IMR-90 (cell line): ENCODE measurements at regions not wholly inside any gene's neighbourhood (a gene's known extent, or its start where the extent isn't known, plus 50 kb on each side); places are given as distances from the start of the nearest gene placed in this dataset.

Experiments
- ATAC-seq: fragments of 200-7000 bp; cut with Tn5 transposase; 2 replicates; pipeline ENCODE4 v1.9.1; 2020; ENCODE audit warnings: low read depth, mild to moderate bottlenecking, moderate library complexity
- BruUV-seq: library from RNA; stranded (reverse); fragments of 400-500 nt; replicated peaks from 2 replicates; lab custom pipeline; 2021; lab: Mats Ljungman, UMichigan
- CTCF ChIA-PET: fragments of 300-600 bp; formaldehyde crosslinking; extraction: SDS; loops from one replicate; lab custom pipeline; 2021; ENCODE audit warnings: antibody characterized with exemption; lab: Yijun Ruan, JAX
- POLR2A ChIA-PET: fragments of 300-600 bp; sonication (Branson Sonifier 250); formaldehyde crosslinking; loops from one replicate; lab custom pipeline; 2022; ENCODE audit warnings: antibody characterized with exemption; ENCODE audit not compliant: unreplicated experiment; lab: Charles Lee
- DNase-seq: peaks from one replicate; pipeline ENCODE4 v3.0.0; 2013
- H2AFZ ChIP-seq: replicated peaks from 2 replicates; pipeline ENCODE3; 2013; ENCODE audit warnings: low read length, mild to moderate bottlenecking; ENCODE audit not compliant: poor library complexity
- H2AK5ac ChIP-seq: 2 replicates; pipeline ENCODE4 v1.6.1; 2013; ENCODE audit warnings: low read depth, low read length, inconsistent platforms
- H2AK9ac ChIP-seq: replicated peaks from 2 replicates; pipeline ENCODE3; 2013; ENCODE audit warnings: mild to moderate bottlenecking, low read depth, low read length, moderate library complexity; ENCODE audit not compliant: poor library complexity
- H2BK120ac ChIP-seq: 2 replicates; pipeline ENCODE4 v1.6.1; 2013; ENCODE audit warnings: low read depth, low read length, inconsistent platforms
- H2BK15ac ChIP-seq: 3 replicates; pipeline ENCODE4 v1.6.1; 2013; ENCODE audit warnings: low read depth, low read length, inconsistent platforms
- H2BK20ac ChIP-seq: 2 replicates; pipeline ENCODE4 v1.6.1; 2013; ENCODE audit warnings: low read depth, mild to moderate bottlenecking, inconsistent platforms, low read length, moderate library complexity
- H2BK5ac ChIP-seq: 2 replicates; pipeline ENCODE4 v1.6.1; 2013; ENCODE audit warnings: mild to moderate bottlenecking, low read depth, low read length, inconsistent platforms; ENCODE audit not compliant: poor library complexity, severe bottlenecking
- H3K14ac ChIP-seq: replicated peaks from 2 replicates; pipeline ENCODE4 v1.6.1; 2013; ENCODE audit warnings: low read depth, low read length, inconsistent platforms
- H3K18ac ChIP-seq: 2 replicates; pipeline ENCODE4 v1.6.1; 2013; ENCODE audit warnings: low read depth, low read length, control low read depth
- H3K23ac ChIP-seq: 2 replicates; pipeline ENCODE4 v1.6.1; 2013; ENCODE audit warnings: low read depth, low read length, inconsistent platforms
- H3K27ac ChIP-seq: 2 replicates; pipeline ENCODE4 v1.5.1; 2013; ENCODE audit warnings: mild to moderate bottlenecking, control low read depth, low read length; ENCODE audit not compliant: insufficient read depth
- H3K27me3 ChIP-seq: 2 replicates; pipeline ENCODE4 v1.6.1; 2013; ENCODE audit warnings: low read length; ENCODE audit not compliant: control insufficient read depth, insufficient read depth
- H3K36me3 ChIP-seq: 2 replicates; pipeline ENCODE4 v1.6.1; 2013; ENCODE audit warnings: low read length, mixed read lengths; ENCODE audit not compliant: control insufficient read depth, insufficient read depth
- H3K4ac ChIP-seq: 2 replicates; pipeline ENCODE4 v1.6.1; 2013; ENCODE audit warnings: low read depth, low read length, inconsistent platforms
- H3K4me1 ChIP-seq: 2 replicates; pipeline ENCODE4 v1.6.1; 2013; ENCODE audit warnings: low read length, mixed read lengths; ENCODE audit not compliant: control insufficient read depth, insufficient read depth
- H3K4me2 ChIP-seq: 2 replicates; pipeline ENCODE4 v1.6.1; 2013; ENCODE audit warnings: low read depth, mild to moderate bottlenecking, control low read depth, low read length, moderate library complexity
- H3K4me3 ChIP-seq: 2 replicates; pipeline ENCODE4 v1.5.1; 2013; ENCODE audit warnings: low read depth, mild to moderate bottlenecking, control low read depth, low read length, moderate library complexity; ENCODE audit not compliant: insufficient read depth
- H3K56ac ChIP-seq: 2 replicates; pipeline ENCODE4 v1.6.1; 2013; ENCODE audit warnings: low read length, inconsistent platforms; ENCODE audit not compliant: insufficient read depth; ENCODE audit errors: extremely low read depth
- H3K79me1 ChIP-seq, 2 experiments: 2 replicates each; pipeline ENCODE4 v1.6.1; 2013; ENCODE audit warnings: low read length in 2 of 2, inconsistent platforms in 1 of 2, low read depth in 1 of 2
- H3K9ac ChIP-seq: 2 replicates; pipeline ENCODE4 v1.6.1; 2013; ENCODE audit warnings: low read depth, low read length, control low read depth
- H3K9me1 ChIP-seq: 2 replicates; pipeline ENCODE4 v1.6.1; 2013; ENCODE audit warnings: low read length, inconsistent platforms; ENCODE audit not compliant: insufficient read depth
- H3K9me3 ChIP-seq: 2 replicates; pipeline ENCODE4 v1.6.1; 2013; ENCODE audit warnings: low read length; ENCODE audit not compliant: control insufficient read depth, insufficient read depth
- H4K20me1 ChIP-seq: 2 replicates; pipeline ENCODE4 v1.6.1; 2013; ENCODE audit warnings: low read length, inconsistent platforms; ENCODE audit not compliant: insufficient read depth
- H4K5ac ChIP-seq: 2 replicates; pipeline ENCODE4 v1.6.1; 2013; ENCODE audit warnings: mild to moderate bottlenecking, low read depth, low read length, control low read depth
- H4K8ac ChIP-seq, 2 experiments: 2 replicates each; pipeline ENCODE4 v1.6.1; 2013; ENCODE audit warnings: low read depth in 2 of 2, low read length in 2 of 2, control low read depth in 1 of 2, inconsistent platforms in 1 of 2
- H4K91ac ChIP-seq: 2 replicates; pipeline ENCODE4 v1.6.1; 2013; ENCODE audit warnings: low read depth, low read length, inconsistent platforms; ENCODE audit not compliant: insufficient read depth
- RFX5 ChIP-seq: IDR thresholded peaks from 2 replicates; pipeline ENCODE4 v1.8.0; 2012; ENCODE audit warnings: low read depth, mild to moderate bottlenecking, low read length, moderate library complexity
- WGBS, 2 experiments: methylation state at CpG; one replicate each; pipeline versions ENCODE4 v1.1.5 to v1.1.7; 2013; ENCODE audit warnings: missing lambda C conversion rate in 2 of 2; ENCODE audit not compliant: insufficient read length in 1 of 2; ENCODE audit errors: extremely low coverage in 2 of 2; 5-methylcytosine and 5-hydroxymethylcytosine counted together
- dilution Hi-C: fragments of 300-500 bp; cut with HindIII; formaldehyde crosslinking; loops from one replicate; pipeline ENCODE4 v1.14.3; 2018; ENCODE audit warnings: low sequenced_read_pairs; ENCODE audit not compliant: unreplicated experiment
- in situ Hi-C: fragments of 300-500 bp; cut with MboI; formaldehyde crosslinking; loops from 3 replicates; pipeline ENCODE4 v1.14.3; 2019; ENCODE audit warnings: low sequenced_read_pairs, inconsistent platforms, mixed read lengths
- intact Hi-C: fragments of 100-400 bp; cut with micrococcal nuclease; formaldehyde crosslinking; loops from 2 replicates; pipeline ENCODE4 v1.10.0; 2022

GRCh38 chr4:24192018-24192641 is 302.3 kb upstream of the PPARGC1A start:
- no peaks in the 10 kb centered on the region for H3K9me1 ChIP-seq
- H3K27me3 ChIP-seq: peaks cover 4% of the 10 kb centered on the region; the same call in 1 of the 2 replicates
- H3K18ac ChIP-seq: no peak overlapping the region; the same call in 1 of the 2 replicates
- H2AFZ ChIP-seq: no peak overlapping the region
- POLR2A ChIA-PET: no interaction called here
- H2AK5ac ChIP-seq: no peak overlapping the region
- no peak overlapping the region for H3K4me3 ChIP-seq
- intact Hi-C loops (no loop called here), dilution Hi-C loops (no loop called here), in situ Hi-C loops (no loop called here)
- no peak overlapping the region for H2BK20ac ChIP-seq
- no TSS peak for BruUV-seq
- H3K4me1 ChIP-seq: no peaks in the 10 kb centered on the region
- DNase-seq: no peak
- H2BK5ac ChIP-seq: no peak overlapping the region
- H4K91ac ChIP-seq: no peak overlapping the region
- H3K27ac ChIP-seq: no peak overlapping the region
- no peak overlapping the region for H2BK15ac ChIP-seq
- H3K4me2 ChIP-seq: no peak overlapping the region
- H3K9ac ChIP-seq: no peak overlapping the region
- no peak overlapping the region for H3K56ac ChIP-seq
- no peak overlapping the region for H3K23ac ChIP-seq
- no peak overlapping the region for H2BK120ac ChIP-seq
- H3K36me3 ChIP-seq: no peaks in the 10 kb centered on the region
- H3K9me3 ChIP-seq: no peaks in the 10 kb centered on the region
- H3K14ac ChIP-seq: no peak overlapping the region
- no peak overlapping the region for H4K8ac ChIP-seq
- no peak for ATAC-seq
- no peak for TF ChIP-seq RFX5
- no peak overlapping the region for H2AK9ac ChIP-seq
- H4K5ac ChIP-seq: no peak overlapping the region
- WGBS, 2 experiments: no CpG with 5 or more reads among the region's 6 CpGs
- no peaks in the 10 kb centered on the region for H3K79me1 ChIP-seq
- CTCF ChIA-PET: interaction anchor here (0.6 kb wide), 1 partner anchor 259 kb away, joined by 3 read pairs; no protein-coding TSS in a partner anchor
- no peaks in the 10 kb centered on the region for H4K20me1 ChIP-seq
- H3K4ac ChIP-seq: no peak overlapping the region
